Left colon (tissue), 2 donors: ENCODE measurements at regions not wholly inside any gene's neighbourhood (a gene's known extent, or its start where the extent isn't known, plus 50 kb on each side); places are given as distances from the start of the nearest gene placed in this dataset.
A peak's percentile ranks its signal among the peaks of the same experiment; 100 is the strongest.

ENCODE experiments used
- ATAC-seq: fragments of 200-7000 bp; cut with Tn5 transposase; one replicate; pipeline ENCODE4 v1.9.1; 2020; ENCODE audit warnings: mild to moderate bottlenecking, moderate library complexity
- DNase-seq, 2 donors: peaks; one replicate each; pipeline ENCODE4 v3.0.0-alpha.2; 2020
- intact Hi-C, 2 donors: fragments of 100-400 bp; cut with DNase I in 1 of 2; cut with micrococcal nuclease in 1 of 2; formaldehyde crosslinking; loops; one replicate each; pipeline versions ENCODE4 v1.11.2 to v1.14.0; 2022; cut with DNase I, micrococcal nuclease
- donor health status: DM: no; HTN: no; CAD: no.
- donor health status: DM: yes; HTN: yes; CAD: no.

DNA sequence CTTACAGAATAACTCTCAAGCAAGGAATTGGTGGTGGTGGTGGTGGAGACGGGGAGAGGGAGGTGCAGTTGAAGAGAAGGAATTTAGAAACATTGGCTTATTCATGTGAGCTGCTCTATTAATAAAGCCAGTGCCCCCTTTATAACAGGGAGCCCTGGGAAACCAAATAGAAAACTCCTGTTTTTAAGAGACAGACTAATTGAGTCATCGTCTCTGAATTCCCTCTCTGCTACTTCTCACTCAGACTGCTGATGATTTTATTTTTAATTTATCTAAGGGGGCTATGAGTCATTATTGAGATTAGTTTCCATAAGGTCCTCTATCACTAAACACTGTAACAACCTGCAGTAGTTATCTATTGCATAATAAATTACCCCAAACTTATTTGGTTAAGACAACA is 145.9 kb upstream of the GALNT15 start:
- DNase-seq (no peak), ATAC-seq (no peak)
- intact Hi-C loops, result no loop called here

DNA sequence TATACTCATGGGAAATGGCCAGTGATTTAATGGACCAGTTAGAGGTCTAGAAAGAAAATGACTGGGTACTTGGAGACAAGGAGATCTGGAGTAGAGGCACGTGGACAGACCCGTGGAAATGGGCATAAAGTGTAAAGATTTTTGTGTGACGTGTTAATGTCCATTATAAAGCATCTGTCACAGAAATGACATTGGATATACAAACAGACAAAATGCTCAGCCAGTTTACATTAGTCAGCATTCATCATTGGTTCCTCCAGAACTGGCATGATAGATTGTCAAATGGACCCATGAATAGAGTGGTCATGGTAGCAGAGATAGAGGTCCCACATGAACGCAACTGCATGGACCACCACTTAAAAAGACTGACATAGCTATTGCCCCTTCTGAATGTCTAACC is 144.1 kb upstream of the GALNT15 start:
- no peak for ATAC-seq
- no peak for DNase-seq
- intact Hi-C loops, result no loop called here

DNA sequence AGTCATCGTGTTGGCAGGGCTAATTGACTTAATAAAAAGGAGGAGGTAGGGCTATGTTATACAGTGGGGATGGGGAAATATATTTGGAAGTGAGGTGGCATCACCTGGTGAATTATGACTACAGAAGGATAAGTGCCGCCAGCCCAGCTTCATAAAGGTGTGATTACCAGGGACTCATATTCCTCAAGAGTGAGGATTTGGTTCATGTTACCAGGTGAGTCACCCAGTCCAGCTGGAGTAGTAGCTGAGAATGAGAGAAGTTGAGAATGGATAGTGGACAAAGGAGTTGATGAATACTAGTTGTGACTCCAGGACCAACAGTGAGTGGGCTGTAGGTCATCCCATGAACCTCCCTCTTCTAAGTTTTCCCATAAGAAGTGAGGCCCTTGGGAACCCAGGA is 143.0 kb upstream of the GALNT15 start:
- intact Hi-C loops, result no loop called here
- ATAC-seq, result no peak
- DNase-seq, result no peak

DNA sequence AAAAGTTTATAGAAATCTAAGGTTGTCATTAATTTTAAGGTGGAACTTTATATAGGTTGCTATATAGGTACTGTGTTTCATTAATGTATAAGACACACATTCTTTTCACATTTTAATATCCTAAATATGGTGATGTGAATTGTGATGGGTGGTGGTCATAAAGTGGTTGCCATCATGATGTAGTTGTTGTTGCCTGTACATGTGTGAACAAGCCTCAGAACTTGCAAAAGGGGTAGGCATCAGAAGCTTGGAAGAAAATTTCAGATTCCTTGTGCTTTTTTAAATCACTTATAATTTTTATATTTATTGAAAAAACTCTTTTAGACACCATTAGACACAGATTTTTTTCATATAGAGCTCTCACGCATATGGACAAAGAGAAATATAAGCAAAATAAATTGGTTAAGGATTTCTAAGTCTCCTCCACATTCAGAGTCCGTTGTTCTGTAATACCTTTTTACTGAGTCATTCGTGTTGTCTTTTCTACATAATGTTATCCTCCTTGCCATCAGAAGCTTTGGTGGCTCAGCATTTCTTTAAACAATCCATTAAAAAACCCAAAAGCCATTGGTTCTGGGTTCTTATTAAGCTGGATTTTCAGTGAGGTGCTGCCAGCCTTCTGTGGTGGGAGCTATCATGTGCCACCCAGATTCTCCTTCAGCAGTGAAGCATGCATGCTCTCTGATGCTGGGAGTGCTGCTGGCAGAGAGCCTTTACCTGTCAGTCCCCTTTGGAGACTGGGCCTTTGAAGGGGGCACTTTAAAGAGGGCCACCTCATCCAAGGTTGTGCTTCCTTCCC is 140.4 kb upstream of the GALNT15 start:
- ATAC-seq, result no peak
- intact Hi-C loops, result no loop called here
- no peak for DNase-seq

DNA sequence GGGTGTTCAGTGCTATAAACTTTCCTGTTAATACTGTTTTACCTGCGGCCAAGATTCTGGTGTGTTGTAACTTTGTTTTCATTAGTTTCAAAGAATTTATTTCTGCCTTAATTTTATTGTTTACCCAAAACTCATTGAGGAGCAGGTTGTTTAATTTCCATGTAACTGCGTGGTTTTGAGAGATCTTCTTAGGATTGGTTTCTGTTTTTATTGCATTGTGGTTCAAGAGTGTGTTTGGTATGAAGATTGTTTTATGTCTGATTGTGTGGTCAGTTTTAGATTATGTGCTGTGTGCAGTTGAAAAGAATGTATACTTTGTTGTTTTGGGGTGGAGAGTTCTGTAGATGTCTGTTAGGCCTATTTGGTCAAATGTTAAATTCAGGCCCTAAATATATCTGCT is 133.5 kb upstream of the GALNT15 start:
- ATAC-seq (no peak), DNase-seq (no peak)
- intact Hi-C loops, result no loop called here

DNA sequence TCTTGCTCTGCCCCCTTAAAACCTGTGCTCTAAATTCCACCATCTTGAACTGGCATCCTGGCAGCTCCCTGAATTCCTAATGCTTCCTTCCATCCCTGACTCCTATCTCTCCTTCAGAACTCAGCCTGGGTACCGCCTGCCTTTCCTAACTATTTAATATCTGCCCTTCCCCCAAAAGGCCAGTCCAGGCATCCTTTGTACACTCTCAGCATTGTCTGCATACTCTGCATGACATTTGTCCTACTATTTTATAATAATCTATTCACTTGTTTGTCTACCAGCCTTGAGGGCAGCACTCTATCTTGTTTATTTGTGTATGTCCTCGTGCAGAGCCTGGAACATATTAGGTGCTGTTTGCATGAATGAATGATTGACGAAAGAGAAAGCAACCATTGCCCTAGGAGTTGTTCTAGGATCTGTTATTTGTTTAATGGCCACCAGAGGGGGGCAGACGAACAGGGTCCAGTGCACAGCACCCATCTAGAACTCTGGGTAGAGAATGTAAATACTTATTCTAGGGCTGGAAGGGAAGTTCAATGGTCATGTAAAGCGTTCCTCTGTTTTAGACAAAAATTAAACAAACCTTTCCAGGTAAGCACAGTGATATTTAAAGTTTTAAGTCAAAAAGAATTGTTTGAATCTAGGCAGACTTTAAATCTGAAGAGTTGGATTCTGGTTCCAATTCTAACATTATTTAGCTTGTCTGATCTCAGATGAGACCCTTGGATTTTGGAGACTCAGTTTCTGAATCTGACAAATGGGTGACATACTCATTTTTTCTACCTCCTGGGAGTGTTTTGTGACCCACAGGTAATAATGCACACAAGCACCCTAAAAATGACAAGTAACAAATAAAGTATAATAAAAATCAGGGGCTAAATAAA is 125.8 kb upstream of the GALNT15 start:
- intact Hi-C loops, result loop anchor here (2.0 to 5.0 kb wide), 3 partner anchors 129 to 194 kb away; no protein-coding TSS in a partner anchor
- ATAC-seq (peak; percentile 100), DNase-seq (peak in 1 of 2 donors; percentile 36)

DNA sequence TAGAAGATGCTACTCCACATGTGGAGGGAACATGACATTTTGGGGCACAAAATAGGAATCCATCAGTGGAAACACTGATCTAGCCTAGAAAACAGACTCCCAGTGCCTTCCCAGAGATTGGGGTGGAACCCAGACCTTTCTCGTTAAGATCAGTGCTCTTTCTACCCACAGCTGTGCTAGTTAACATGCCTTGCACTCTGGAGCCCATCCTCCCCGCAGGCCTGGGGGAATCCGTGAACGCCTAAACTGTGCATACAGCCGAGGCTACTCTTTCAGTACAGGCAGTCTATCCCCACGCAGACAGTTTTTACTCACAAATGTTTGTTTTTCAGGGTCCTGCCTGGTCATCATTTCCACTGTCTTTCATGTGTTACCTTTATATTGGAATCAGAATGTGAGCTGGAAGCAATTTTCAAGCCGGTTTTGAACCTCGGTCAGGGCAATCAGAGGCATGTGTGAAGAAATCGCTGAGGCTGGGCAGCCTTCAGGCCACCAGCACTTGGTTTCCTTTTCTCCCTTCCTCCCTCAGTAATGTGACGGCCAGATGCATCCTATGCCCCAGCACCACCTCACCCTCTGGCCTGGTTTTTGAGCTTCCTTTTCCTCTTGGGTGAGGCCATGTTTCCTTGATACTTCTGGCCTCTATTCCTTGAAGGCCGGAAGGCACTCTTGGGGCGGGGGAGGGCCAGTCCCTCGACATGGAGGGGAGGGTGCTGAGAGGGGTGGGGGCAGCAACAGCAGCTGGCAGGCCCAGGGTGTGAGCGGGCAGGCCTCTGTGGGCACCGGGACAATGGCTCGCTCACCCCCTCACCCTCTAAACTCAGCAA is 123.6 kb upstream of the GALNT15 start:
- ATAC-seq, result no peak
- intact Hi-C loops, result loop anchor here in 1 of 2 donors (5.0 kb wide), 1 partner anchor 196 kb away; no protein-coding TSS in a partner anchor
- no peak for DNase-seq

DNA sequence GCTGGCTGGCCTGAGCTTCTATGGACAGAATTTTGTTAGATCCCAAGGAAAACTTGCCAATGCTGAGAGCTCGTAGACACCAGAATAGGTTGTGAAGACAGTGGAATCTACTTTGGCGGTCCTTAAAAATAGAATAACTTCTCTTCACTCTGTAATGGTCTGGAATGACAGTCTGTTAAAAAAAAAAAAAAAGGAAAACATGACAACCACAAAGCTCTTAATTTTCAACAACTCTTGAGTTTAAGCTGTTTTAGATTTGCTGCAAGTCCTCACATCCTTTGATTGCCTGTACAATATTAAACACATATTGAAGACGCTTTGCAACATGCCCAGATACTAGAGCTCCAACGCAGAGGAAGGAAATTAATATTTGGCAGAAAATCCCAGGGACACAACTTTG is 122.8 kb upstream of the GALNT15 start:
- no peak for ATAC-seq
- no peak for DNase-seq
- intact Hi-C loops, result loop anchor here in 1 of 2 donors (5.0 kb wide), 1 partner anchor 196 kb away; no protein-coding TSS in a partner anchor

DNA sequence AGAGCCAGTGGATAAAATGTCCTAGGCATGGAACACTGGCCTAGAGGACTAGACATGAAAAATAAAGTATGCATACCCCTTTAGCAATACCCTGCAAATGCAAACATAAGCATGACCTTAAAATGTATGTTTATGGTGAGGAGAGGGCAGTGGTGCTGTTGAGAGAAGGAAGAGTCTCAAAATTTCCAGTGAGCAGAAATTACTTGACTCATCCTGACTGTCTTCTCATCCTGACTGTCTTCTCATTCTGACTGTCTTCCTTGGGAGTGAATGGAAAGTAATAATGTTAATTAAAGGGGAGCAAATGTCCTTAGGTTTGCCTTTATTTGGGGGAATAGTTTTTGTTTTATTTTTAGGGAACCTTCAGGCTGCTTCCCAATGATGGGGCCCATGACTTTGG is 121.5 kb upstream of the GALNT15 start:
- ATAC-seq, result no peak
- intact Hi-C loops, result loop anchor here in 1 of 2 donors (5.0 kb wide), 1 partner anchor 194 kb away; no protein-coding TSS in a partner anchor
- DNase-seq, result no peak

DNA sequence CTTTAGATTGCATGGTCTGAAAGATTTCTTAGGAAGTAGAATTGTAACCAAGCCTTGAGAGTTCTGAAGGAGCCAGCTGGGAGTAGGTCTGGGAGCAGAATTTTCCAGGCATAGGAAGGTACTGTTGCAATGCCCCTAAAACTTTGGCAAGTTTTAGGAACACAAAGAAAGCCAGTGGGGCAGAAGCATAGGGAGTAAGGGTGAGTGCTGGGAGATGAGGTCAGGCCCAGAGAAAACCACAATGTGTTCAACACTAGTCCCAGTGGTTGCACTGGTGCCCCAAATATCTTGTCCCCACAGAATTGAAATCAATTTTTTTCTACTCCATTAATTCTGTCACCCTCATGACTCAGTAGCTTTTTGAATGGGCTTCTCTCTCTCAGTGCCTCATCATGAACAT is 120.7 kb upstream of the GALNT15 start:
- intact Hi-C loops, result loop anchor here in 1 of 2 donors (5.0 kb wide), 1 partner anchor 194 kb away; no protein-coding TSS in a partner anchor

DNA sequence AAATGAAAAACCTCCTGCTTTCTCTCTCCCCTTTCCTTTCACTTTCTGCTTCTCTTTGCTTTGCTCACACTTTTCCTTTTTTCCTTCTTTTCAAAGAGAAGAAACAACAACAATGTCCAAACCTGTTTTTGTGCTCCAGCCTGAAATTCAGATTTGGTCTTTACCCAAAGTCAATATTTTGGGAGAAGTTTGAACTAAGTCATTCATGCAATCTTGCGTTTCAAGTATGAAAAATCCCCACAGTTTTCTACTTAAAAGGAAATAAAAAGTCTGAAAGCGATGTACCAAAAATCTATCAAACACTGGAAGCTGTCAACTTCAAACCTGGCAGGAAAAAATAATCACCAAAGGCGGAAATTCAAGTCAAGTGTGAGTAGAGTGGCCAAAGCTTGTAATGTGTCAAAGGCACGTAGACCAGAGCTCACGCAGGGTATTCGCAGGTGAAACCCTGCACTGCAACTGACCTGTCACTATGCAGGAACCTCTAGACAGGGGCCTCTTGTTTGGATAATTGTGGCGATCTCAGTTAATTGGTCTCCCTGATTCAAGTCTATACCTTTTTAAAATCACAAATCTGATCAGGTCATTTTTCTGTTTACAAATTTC is 118.8 kb upstream of the GALNT15 start:
- intact Hi-C loops, result no loop called here
- ATAC-seq, result no peak

More for the DNA sequence above, 120.7 kb upstream of the GALNT15 start:
- ATAC-seq (no peak), DNase-seq (no peak)

DNA sequence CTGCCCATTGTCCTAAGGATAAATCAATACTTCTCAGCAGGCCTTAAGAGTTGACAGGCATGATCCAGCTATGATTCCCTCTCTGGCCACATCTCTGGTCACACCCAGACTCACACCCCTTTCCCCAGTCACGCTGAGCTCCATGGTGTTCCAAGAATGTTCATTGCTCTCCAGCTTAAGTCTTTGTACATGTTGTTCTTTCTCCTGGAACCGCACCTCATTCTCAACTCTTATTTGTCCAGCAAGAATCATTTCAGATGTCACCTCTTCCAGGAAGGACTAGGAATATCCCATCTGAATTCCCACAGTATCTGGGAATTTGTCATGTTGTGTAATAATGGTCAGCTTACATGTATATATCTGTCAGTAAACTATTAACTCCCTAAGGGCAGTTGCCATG is 118.3 kb upstream of the GALNT15 start:
- no peak for ATAC-seq
- DNase-seq, result no peak
- intact Hi-C loops, result no loop called here

More for the DNA sequence above, 118.8 kb upstream of the GALNT15 start:
- no peak for DNase-seq

DNA sequence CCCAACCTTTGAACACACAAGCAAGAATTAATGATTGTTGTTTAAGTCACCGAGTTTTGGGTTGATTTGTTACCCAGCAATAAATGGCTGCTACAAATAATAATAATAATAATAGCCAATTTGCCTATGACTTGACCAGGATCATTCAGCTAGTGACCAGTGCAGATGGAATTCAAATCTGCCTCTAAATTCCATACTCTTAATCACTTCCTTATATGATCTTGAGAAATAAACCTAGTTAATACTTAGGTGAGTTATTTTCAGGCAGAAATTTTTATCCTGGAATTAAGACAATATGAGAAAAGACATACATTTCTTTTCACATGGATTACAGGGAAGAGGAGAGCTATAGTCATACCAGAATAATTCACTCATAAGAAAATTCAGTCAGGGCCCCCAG is 116.0 kb upstream of the GALNT15 start:
- no peak for ATAC-seq
- DNase-seq, result no peak
- intact Hi-C loops, result no loop called here

DNA sequence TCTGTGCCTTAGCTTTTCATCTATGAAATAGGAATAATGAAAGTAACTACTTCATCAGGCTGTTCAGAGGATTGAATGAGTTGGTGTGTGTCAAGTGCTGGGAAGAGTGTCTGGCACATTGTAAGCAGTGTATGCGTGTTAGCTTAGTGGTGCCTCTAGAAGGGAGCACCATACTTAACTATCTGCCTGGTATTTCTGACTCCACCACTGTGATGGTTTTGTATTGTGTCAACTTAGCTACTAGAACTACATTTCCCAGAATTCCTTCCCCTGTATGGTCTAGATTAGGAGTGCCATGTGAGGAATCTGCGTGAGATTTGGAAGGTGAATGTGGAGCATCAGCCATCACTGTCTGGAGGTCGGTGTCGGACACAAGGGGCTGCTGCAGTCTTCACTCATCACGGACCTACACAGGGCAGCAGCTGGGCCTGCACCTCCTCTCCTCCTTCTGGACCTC is 115.4 kb upstream of the GALNT15 start:
- ATAC-seq (no peak), DNase-seq (no peak)
- intact Hi-C loops, result no loop called here

DNA sequence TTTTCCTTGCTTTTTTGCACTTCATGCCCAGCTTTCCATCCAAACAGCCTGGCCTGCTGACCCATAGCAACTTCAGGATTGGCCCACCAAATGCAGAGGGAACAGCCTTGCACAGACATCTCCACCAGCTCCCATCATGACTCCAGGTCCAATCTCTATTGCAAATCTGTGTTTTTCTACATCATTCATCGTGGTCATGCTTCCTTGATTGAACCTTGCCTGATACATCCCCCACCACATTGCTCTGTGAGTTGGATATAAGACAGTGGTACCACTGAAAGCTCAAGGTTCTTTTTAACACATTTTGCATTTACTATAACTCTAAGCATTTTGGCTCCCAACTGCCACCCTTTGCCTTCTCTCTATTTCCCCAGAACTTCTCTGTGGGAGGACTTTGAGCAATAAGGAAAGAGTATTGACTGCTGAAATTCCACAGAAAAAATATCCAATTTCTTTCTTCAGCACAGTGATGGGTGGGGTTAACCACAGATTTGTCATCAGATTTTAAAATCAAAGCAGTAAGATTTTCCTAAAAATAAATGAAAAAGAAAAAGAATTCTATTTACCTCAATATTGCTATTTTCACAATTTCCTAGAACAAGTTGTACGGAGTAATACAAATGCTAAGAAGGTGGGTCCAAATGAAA is 114.6 kb upstream of the GALNT15 start:
- DNase-seq, result no peak
- ATAC-seq, result no peak
- intact Hi-C loops, result no loop called here

DNA sequence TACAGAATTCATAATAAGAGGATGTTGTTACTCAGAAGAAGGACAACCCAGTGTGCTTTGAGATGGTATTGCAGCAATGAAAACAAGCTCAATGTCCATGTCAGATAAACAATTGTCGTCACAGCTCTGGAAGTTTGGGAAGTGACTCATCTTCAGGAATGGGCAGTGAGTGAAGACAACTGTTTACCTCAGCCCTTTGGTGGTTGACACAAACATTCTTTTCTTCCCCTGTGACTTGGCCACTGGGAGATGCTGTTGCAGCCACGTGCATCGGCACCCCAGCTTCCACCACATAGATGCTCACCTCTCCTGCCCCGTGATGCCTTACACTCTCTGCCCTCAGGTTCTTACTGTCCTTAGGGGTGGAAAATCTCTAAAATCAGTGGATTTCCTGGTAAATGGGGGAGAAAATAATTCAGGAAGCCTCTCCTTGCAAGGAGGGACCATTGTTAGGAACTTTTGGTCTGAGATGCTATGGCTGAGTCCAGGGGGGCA is 114.1 kb upstream of the GALNT15 start:
- ATAC-seq (peak; percentile 34), DNase-seq (no peak)
- intact Hi-C loops, result no loop called here

DNA sequence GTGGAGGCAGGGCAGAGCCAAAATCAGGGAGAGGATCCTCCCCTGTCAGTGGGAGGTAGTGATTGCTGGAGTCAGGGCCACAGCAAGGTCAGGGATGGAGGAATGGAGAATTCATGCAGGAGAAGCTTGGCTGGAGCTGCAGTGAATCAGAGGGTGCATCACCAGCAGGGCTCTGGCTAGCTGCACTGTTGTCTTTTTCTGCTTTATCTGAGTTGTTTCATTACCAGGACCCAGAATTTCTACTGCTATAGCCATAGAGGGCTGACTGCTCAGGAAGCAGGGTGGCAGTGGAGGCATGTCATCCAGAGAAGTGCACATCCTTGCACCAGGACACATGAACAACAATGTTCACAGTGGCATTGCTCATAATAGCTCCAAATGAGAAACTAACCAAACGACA is 113.5 kb upstream of the GALNT15 start:
- no peak for ATAC-seq
- intact Hi-C loops, result no loop called here
- no peak for DNase-seq

DNA sequence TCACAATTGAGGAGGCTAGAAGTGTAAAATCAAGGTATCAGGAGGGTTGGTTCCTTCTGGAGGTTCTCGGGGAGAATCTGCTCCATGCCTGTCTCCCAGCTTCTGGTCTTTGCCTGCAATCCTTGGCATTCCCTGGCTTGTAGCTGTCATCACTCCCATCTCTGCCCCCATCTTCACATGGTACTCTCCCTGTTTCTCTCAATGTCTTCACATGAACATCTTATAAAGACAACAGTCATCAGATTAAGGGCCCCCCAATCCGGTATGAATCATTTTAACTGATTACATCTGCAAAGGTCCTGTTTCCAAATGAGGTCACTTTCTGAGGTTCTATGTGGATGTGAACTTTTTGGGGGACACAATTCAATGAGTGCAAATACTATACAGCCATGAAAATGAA is 113.0 kb upstream of the GALNT15 start:
- ATAC-seq (no peak), DNase-seq (no peak)
- intact Hi-C loops, result no loop called here
